ENCODE measurements at regions not wholly inside any gene's neighbourhood (a gene's known extent, or its start where the extent isn't known, plus 50 kb on each side); places are given as distances from the start of the nearest gene placed in this dataset.
A peak's percentile ranks its signal among the peaks of the same experiment; 100 is the strongest.

GRCh38 chr12:69150083-69150795, 89.1 kb upstream of the CPSF6 start:
- no peak overlapping the region for H3K4me3 ChIP-seq (ENCODE audit: low read depth, low read length)
- no peak for TF ChIP-seq CTCF (IDR thresholded peaks at IDR 0.05; ENCODE audit: borderline replicate concordance, insufficient read depth, low read depth, low read length)

- no peak overlapping the region for H3K4me3 ChIP-seq (ENCODE audit: low read depth, low read length)
- TF ChIP-seq CTCF (IDR thresholded peaks at IDR 0.05; ENCODE audit: borderline replicate concordance, insufficient read depth, low read depth, low read length), result no peak
These were observed 88.6 kb upstream of the CPSF6 start for GRCh38 chr12:69150796-69151127.

GRCh38 chr12:69151254-69151764, 88.1 kb upstream of the CPSF6 start:
- no peak for TF ChIP-seq CTCF (IDR thresholded peaks at IDR 0.05; ENCODE audit: borderline replicate concordance, insufficient read depth, low read depth, low read length)
- no peak overlapping the region for H3K4me3 ChIP-seq (ENCODE audit: low read depth, low read length)

- no peak overlapping the region for H3K4me3 ChIP-seq (ENCODE audit: low read depth, low read length)
- TF ChIP-seq CTCF (IDR thresholded peaks at IDR 0.05; ENCODE audit: borderline replicate concordance, insufficient read depth, low read depth, low read length), result peak; percentile 79
These were observed 84.6 kb upstream of the CPSF6 start for GRCh38 chr12:69154585-69155363.

GRCh38 chr12:69157023-69157655, 82.2 kb upstream of the CPSF6 start:
- no peak overlapping the region for H3K4me3 ChIP-seq (ENCODE audit: low read depth, low read length)
- TF ChIP-seq CTCF (IDR thresholded peaks at IDR 0.05; ENCODE audit: borderline replicate concordance, insufficient read depth, low read depth, low read length), result peak; percentile 99

- no peak for TF ChIP-seq CTCF (IDR thresholded peaks at IDR 0.05; ENCODE audit: borderline replicate concordance, insufficient read depth, low read depth, low read length)
- H3K4me3 ChIP-seq (ENCODE audit: low read depth, low read length), result no peak overlapping the region
These were observed 77.5 kb upstream of the CPSF6 start for GRCh38 chr12:69161829-69162228.

Measured in GM12875 (cell line).